AG10803 (cell line): ENCODE measurements at regions not wholly inside any gene's neighbourhood (a gene's known extent, or its start where the extent isn't known, plus 50 kb on each side); places are given as distances from the start of the nearest gene placed in this dataset.
A peak's percentile ranks its signal among the peaks of the same experiment; 100 is the strongest.

Experiments
- DNase-seq: peaks from one replicate; pipeline ENCODE4 v3.0.0; 2010; ENCODE audit warnings: low read depth
- H3K4me3 ChIP-seq: 2 replicates; pipeline ENCODE4 v1.5.1; 2011; ENCODE audit warnings: mild to moderate bottlenecking, low read length, control low read depth
- TF ChIP-seq, protein P1 (sequence below): conservative IDR thresholded peaks from 2 replicates; pipeline ENCODE4 v1.5.1; 2011; ENCODE audit warnings: mild to moderate bottlenecking, low read length, control low read depth, inconsistent platforms

DNA sequence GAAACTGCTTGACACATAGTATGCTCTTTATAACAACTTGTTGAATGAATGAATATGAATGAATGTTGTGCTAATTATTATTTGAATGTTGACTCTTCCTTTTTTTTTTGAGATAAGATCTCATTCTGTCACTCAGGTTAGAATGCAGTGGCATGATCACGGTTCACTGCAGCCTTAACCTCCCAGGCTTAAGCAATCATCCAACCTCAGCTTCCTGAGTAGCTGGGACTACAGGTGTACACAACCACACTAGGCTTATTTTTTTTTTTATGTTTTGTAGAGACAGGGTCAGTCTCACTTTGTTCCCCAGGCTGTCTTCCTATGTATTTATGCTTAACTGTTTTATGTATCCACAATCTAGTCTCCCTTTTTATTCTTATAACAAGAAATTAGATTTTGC lies 114.7 kb upstream of the WDFY3 start:
- no peak for DNase-seq
- TF ChIP-seq, protein P1, sequence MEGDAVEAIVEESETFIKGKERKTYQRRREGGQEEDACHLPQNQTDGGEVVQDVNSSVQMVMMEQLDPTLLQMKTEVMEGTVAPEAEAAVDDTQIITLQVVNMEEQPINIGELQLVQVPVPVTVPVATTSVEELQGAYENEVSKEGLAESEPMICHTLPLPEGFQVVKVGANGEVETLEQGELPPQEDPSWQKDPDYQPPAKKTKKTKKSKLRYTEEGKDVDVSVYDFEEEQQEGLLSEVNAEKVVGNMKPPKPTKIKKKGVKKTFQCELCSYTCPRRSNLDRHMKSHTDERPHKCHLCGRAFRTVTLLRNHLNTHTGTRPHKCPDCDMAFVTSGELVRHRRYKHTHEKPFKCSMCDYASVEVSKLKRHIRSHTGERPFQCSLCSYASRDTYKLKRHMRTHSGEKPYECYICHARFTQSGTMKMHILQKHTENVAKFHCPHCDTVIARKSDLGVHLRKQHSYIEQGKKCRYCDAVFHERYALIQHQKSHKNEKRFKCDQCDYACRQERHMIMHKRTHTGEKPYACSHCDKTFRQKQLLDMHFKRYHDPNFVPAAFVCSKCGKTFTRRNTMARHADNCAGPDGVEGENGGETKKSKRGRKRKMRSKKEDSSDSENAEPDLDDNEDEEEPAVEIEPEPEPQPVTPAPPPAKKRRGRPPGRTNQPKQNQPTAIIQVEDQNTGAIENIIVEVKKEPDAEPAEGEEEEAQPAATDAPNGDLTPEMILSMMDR = no peak
- H3K4me3 ChIP-seq = no peak overlapping the region

DNA sequence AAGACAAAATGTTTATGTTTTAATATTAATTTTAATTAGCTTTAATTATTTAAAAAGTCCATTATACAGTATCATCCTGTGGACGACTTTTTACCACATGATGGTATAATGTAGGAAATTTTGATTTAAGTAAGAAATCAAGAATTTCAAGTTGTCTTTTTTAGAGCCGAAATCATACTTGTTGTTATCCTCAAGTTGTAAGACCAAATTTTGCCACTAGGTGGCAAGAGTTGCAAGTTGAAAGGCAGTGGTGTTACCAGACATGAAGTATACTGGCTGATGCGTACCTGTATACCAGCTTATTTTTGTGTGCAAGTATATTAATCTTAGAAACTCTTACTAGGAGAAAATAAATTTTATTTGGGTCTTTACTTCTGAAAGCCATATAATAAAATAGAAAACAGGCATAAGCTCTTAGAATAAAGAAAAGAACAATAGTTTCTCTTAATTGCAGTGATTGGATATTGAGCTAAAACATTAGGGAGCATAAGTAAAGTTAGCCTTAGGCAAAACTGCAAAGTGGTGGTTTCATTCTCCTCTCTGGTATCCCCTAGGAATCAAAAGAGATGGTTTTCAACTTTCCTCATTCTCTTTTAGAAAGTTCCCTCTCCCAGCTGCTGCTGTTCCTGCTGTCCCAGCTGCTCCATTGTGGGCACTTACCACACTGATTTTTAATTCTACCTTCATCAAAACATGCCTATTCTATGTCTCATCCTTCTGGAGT lies 118.0 kb upstream of the WDFY3 start:
- TF ChIP-seq, protein P1 = peak; percentile 84
- H3K4me3 ChIP-seq = no peak overlapping the region
- DNase-seq = peak; percentile 78

DNA sequence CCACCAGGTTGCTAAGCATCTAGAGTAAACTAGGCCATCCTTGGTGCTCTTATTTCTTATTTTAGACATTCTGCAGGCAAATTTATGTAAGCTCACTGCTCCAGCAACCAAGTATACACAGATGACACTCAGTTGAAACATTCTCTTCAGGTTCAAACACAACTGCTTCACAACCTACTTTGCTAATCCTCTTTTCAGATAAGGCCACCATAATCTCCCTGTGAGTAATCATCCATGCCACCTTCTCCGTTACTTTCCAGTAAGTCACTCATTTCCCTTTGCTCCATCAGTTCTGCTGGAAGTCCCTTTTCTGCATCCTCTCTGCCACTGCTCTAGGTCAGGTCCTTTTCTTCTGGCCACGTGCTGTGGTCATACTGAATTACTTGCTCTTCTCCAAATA lies 120.2 kb upstream of the WDFY3 start:
- no peak overlapping the region for H3K4me3 ChIP-seq
- no peak for DNase-seq
- TF ChIP-seq, protein P1 = no peak

DNA sequence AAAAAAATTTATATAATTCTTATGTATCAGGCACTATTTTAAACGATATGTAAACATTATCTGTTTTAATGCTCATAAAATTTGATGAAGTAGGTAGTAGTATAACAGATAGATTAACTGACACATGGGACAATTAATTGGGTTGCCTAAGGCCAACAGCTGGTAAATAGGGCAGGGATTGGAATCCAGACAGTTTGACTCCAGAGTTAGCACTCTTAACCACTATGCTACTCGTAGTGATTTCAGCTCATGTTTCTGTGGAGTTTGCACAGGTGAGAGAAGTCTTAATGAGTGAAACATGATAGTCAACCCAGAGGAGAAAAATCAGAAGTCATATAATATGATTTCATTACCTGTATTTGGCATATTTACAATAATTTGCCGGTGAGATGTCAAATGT lies 126.0 kb upstream of the WDFY3 start:
- TF ChIP-seq, protein P1 = no peak
- DNase-seq = no peak

DNA sequence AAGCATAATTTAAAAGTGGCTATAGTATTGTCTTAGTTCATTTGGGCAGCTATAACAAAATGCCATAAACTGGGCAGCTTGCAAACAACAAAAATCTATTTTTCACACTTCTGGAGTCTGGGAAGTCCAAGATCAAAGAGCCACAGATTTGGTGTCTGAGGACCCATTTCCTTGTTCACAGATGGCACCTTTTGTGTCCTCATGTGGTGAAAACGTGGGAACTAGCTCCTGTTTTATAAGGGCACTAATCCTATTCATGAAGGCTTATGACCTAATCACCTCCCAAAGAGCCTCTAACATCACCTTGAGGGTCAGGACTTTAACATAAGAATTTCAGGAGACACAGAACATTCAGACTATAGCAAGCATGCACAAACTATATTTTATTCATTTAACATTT lies 126.5 kb upstream of the WDFY3 start:
- TF ChIP-seq, protein P1 = no peak
- no peak overlapping the region for H3K4me3 ChIP-seq
- DNase-seq = no peak

More for the DNA sequence above, 126.0 kb upstream of the WDFY3 start:
- H3K4me3 ChIP-seq = no peak overlapping the region

DNA sequence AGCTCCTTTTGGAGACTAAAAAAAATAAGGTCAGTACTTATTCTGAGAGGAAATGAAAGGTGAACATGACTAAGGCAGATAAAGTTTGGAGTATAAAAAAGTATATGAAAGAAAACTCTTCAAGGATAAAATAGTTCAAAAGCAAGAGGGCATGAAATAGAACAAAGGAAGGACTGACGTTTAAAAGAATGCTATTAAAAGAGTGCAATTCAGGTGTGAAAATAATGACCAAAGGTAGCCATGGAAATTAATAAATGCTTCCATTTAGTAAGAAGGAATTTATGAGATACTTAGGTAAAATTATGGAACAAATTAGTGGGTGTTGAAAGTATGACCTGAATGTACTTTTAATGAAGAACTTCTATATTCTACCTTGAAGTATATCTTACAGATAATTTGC lies 128.2 kb upstream of the WDFY3 start:
- TF ChIP-seq, protein P1 = no peak
- no peak for DNase-seq
- no peak overlapping the region for H3K4me3 ChIP-seq

DNA sequence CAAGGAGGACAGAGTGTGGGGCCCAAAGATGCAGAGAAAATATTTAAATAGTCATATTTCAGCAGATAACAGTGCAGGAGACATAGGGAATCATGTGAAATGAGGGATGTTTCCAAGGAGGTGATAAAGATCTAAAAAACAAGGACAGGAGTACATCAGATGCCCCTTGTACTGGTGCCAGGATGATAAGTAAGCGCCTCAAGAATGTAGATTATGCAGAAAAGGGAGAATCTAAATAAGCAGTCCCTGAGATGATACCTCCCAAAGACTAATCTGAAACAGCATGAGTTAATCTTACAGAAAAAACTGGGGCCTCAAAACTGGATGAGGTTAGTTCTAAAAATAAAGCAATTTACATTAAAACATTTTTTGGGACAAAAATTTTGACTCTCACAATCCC lies 136.1 kb upstream of the WDFY3 start:
- TF ChIP-seq, protein P1 = no peak
- no peak for DNase-seq
- no peak overlapping the region for H3K4me3 ChIP-seq
